ENCODE measurements at regions not wholly inside any gene's neighbourhood (a gene's known extent, or its start where the extent isn't known, plus 50 kb on each side); places are given as distances from the start of the nearest gene placed in this dataset.
A peak's percentile ranks its signal among the peaks of the same experiment; 100 is the strongest.

- Histone ChIP-seq H3K27me3 (no peaks in the 10 kb centered on the region), H3K27ac (no peak overlapping the region), H3K4me3 (no peak overlapping the region), H3K4me1 (no peaks in the 10 kb centered on the region), H3K9me3 (no peaks in the 10 kb centered on the region), H3K36me3 (no peaks in the 10 kb centered on the region)
- DNase-seq, result no peak
- no peak for TF ChIP-seq POLR2AphosphoS5 (IDR thresholded peaks at IDR 0.05)
- TF ChIP-seq EP300 (IDR thresholded peaks at IDR 0.05; ENCODE audit: low read depth), result no peak
- TF ChIP-seq CTCF (IDR thresholded peaks at IDR 0.05), result no peak
- no peak for TF ChIP-seq POLR2A (IDR thresholded peaks at IDR 0.05)
- intact Hi-C loops (cut with DNase I; ENCODE audit: low total_unique reads), result no loop called here
- in situ Hi-C loops (cut with MboI; ENCODE audit: low pct_ligation_motif_present in 1 of 4, low pct_unique_long_range_greater_than_20kb in 1 of 4, low sequenced_read_pairs in 3 of 4), result no loop called here
Observed at GRCh38 chr16:52209227-52209626, 337.7 kb downstream of the TOX3 start.

GRCh38 chr16:52203096-52203495 lies 343.8 kb downstream of the TOX3 start:
- TF ChIP-seq POLR2AphosphoS5 (IDR thresholded peaks at IDR 0.05) (no peak), CTCF (IDR thresholded peaks at IDR 0.05) (no peak), EP300 (IDR thresholded peaks at IDR 0.05; ENCODE audit: low read depth) (no peak), POLR2A (IDR thresholded peaks at IDR 0.05) (no peak)
- DNase-seq, result no peak
- H3K4me1 ChIP-seq, result no peaks in the 10 kb centered on the region
- H3K36me3 ChIP-seq, result no peaks in the 10 kb centered on the region
- in situ Hi-C loops (cut with MboI; ENCODE audit: low pct_ligation_motif_present in 1 of 4, low pct_unique_long_range_greater_than_20kb in 1 of 4, low sequenced_read_pairs in 3 of 4), result no loop called here
- H3K4me3 ChIP-seq, result no peak overlapping the region
- intact Hi-C loops (cut with DNase I; ENCODE audit: low total_unique reads), result no loop called here
- H3K9me3 ChIP-seq, result no peaks in the 10 kb centered on the region
- H3K27ac ChIP-seq, result no peak overlapping the region
- H3K27me3 ChIP-seq, result no peaks in the 10 kb centered on the region

- no peak overlapping the region for H3K27ac ChIP-seq
- intact Hi-C loops (cut with DNase I; ENCODE audit: low total_unique reads), result no loop called here
- DNase-seq, result peak; percentile 13
- H3K36me3 ChIP-seq, result no peaks in the 10 kb centered on the region
- in situ Hi-C loops (cut with MboI; ENCODE audit: low pct_ligation_motif_present in 1 of 4, low pct_unique_long_range_greater_than_20kb in 1 of 4, low sequenced_read_pairs in 3 of 4), result loop anchor here (5.0 to 25.0 kb wide), 5 partner anchors 344 to 819 kb away; partner anchors contain the start of gene TOX3 (in 1 of the 4)
- TF ChIP-seq CTCF (IDR thresholded peaks at IDR 0.05), result no peak
- no peak for TF ChIP-seq POLR2AphosphoS5 (IDR thresholded peaks at IDR 0.05)
- no peak for TF ChIP-seq EP300 (IDR thresholded peaks at IDR 0.05; ENCODE audit: low read depth)
- TF ChIP-seq POLR2A (IDR thresholded peaks at IDR 0.05), result no peak
- no peaks in the 10 kb centered on the region for H3K4me1 ChIP-seq
- H3K27me3 ChIP-seq, result no peaks in the 10 kb centered on the region
- no peak overlapping the region for H3K4me3 ChIP-seq
- no peaks in the 10 kb centered on the region for H3K9me3 ChIP-seq
- 51 to 66% methylated on average over 2 of the region's 2 CpGs for WGBS, 2 donors (ENCODE audit: low coverage in 1 of 2)
Observed at GRCh38 chr16:52193441-52193840, 353.5 kb downstream of the TOX3 start.

GRCh38 chr16:52191531-52192134 lies 355.3 kb downstream of the TOX3 start:
- in situ Hi-C loops (cut with MboI; ENCODE audit: low pct_ligation_motif_present in 1 of 4, low pct_unique_long_range_greater_than_20kb in 1 of 4, low sequenced_read_pairs in 3 of 4), result loop anchor here (5.0 to 25.0 kb wide), 5 partner anchors 346 to 821 kb away; partner anchors contain the start of gene TOX3 (in 1 of the 4)
- H3K4me3 ChIP-seq, result no peak overlapping the region
- intact Hi-C loops (cut with DNase I; ENCODE audit: low total_unique reads), result no loop called here
- no peaks in the 10 kb centered on the region for H3K36me3 ChIP-seq
- no peaks in the 10 kb centered on the region for H3K9me3 ChIP-seq
- TF ChIP-seq CTCF (IDR thresholded peaks at IDR 0.05) (peak; percentile 93 to 96 (median 93)), POLR2AphosphoS5 (IDR thresholded peaks at IDR 0.05) (no peak), POLR2A (IDR thresholded peaks at IDR 0.05) (no peak), EP300 (IDR thresholded peaks at IDR 0.05; ENCODE audit: low read depth) (no peak)
- H3K4me1 ChIP-seq, result no peaks in the 10 kb centered on the region
- no peak overlapping the region for H3K27ac ChIP-seq
- DNase-seq, result peak; percentile 74
- 36 to 48% methylated on average over 7 of the region's 7 CpGs for WGBS, 2 donors (ENCODE audit: low coverage in 1 of 2)
- no peaks in the 10 kb centered on the region for H3K27me3 ChIP-seq

Data from transverse colon (tissue), 4 donors.